Astrocyte of the spinal cord (primary cell): ENCODE measurements at regions not wholly inside any gene's neighbourhood (a gene's known extent, or its start where the extent isn't known, plus 50 kb on each side); places are given as distances from the start of the nearest gene placed in this dataset.
"Not testable (repeated sequence)": the region's sequence is repeated elsewhere in the genome, so short reads cannot be mapped to it uniquely, and the experiment has no call there.

Experiments used
- DNase-seq: peaks from one replicate; pipeline ENCODE4 v3.0.0; 2011; ENCODE audit warnings: low read depth, low spot score
- H3K4me3 ChIP-seq: 2 replicates; pipeline ENCODE4 v1.5.1; 2011; ENCODE audit warnings: low read depth, mild to moderate bottlenecking, low read length, moderate library complexity
- in situ Hi-C: cut with HindIII; loops from 2 replicates; pipeline ENCODE4 v1.10.0; 2017; ENCODE audit warnings: low sequenced_read_pairs

DNA sequence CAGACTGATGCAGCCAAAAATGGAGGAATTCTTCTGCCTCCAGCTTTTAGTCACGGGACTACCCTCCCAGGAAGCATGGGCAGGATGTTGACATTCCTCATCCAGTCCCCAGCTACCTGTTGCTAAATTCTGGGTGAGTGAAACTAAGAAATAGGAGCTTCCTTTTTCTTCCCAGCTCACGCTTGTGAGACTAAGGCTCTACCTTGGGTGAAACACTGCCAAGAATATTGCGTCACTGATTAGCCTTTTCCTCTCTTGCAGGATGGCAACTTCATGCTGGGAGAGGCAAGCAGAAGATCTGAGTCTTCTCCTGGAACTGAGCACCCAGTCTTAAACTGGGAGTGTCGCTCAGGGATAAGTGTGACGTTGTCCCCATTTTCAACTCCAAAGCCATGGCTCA lies 59.7 kb downstream of the RNU2-63P start:
- H3K4me3 ChIP-seq, DNase-seq, in situ Hi-C loops: not testable (repeated sequence)

DNA sequence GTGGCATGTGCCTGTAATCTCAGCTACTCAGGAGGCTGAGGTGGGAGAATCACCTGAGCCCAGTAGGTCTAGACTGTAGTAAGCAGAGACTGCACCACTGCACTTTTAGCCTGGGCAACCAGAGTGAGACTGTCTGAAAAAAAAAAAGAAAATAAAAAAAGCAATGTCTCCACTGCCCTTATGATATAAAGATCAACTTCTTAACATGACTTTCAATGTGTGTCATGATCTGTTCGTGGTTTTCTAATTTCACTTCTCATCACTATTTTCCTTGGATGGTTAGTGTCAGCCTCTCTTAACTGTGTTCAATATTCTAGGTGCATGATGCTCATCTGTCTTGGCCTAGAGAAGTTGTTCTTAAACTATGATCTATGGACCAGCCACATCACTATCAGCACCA lies 67.3 kb downstream of the RNU2-63P start:
- in situ Hi-C loops, H3K4me3 ChIP-seq, DNase-seq: not testable (repeated sequence)

DNA sequence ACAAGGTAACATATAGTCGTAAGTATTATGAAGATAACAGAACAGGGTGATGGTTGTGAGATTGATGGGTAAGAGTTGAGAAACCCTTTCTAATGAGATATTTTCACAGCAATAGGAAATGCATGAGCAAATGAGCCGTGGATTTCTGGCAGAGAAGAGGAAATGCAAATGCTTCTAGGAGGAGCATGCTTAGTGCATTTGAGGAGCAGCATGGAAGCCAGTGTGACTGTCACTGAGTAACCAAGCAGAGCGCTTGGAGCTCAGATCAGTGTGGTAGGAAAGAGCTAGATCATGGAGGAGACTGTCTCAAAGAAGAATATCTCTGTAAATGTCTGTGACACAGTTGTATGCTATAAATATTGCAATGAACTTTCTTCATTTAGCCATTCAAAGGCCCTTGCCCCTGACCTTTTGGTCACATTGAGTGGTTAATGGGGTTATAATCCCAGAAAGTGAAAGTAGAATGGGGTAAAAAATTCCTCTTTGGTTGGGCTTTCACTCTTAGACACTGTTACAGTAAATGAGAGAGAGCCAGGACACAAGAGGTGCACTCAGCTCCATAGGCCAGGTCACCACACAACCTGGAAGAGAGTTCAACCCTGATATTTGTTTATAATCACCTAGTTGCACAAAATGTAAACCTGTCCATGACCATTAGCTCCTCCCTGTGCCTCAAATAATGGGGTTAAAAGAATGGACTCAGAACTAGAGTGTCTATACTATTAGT lies 69.5 kb downstream of the RNU2-63P start:
- in situ Hi-C loops, DNase-seq, H3K4me3 ChIP-seq: not testable (repeated sequence)

DNA sequence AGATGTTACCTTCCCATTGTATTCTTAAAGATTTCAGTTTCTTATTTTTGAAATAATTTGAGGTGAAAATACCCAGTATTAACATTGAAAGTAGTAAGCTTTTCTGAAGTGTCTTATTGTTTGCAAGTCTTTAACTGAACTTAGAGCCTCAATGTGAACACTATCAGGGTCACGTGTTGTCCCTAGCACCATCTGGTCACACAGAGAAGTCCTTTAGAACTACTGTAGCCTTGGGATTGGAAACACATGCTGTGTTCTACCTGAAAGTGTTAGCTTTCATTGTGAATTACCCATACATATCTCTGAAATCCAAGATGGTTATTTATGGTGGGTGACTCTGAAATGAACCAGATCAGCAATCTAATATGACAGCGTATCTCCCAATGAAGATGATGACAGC lies 77.0 kb downstream of the RNU2-63P start:
- in situ Hi-C loops, DNase-seq: not testable (repeated sequence)

DNA sequence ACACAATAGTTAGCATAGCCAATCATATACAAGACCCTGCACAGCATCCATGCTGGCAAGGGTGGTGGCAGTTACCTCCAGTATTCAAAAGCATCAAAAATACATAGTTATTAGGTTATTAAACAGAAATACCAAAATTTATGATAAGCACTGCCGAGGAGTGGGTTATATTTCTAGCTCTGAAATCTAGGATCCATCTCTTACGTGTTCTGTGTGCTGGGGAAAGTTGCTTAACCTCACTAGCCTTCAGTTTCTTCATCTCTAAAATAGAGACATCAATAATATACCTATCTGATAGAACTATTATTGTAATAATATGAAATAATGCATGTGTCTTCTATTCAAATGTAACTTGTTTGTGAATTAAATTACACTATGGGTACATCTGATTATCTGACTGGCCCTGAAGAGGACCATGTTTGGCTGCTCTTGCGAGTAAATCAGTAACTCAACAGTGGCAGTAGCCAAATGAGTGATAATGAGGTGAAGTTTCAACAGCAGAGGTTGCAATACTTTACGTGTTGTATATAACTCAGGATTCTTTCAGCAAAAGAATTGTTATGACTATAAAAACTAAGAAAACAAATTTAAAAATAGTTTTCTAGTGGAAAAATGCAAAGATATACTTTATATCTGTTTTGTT lies 93.5 kb upstream of the RGPD2 start:
- in situ Hi-C loops, DNase-seq, H3K4me3 ChIP-seq: not testable (repeated sequence)

More for the DNA sequence above, 77.0 kb downstream of the RNU2-63P start:
- not testable (repeated sequence) for H3K4me3 ChIP-seq

DNA sequence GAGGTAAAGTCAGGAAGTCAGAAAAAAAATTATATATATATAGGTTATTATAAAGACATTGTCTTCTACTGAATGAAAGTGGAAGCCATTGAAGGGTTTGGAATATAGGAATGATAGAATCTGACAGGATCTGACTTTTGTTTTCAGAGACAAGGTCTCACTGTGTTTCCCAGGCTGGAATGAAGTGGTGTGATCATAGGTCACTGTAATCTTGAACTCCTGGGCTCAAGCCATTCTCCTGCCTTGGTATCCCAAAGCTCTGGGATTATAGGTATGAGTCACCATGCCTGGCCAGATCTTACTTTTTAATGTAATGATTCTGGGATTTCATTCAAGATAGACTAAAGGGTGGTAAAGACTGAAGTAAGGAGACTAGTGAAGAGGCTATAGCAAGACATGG lies 91.6 kb upstream of the RGPD2 start:
- in situ Hi-C loops, DNase-seq, H3K4me3 ChIP-seq: not testable (repeated sequence)

DNA sequence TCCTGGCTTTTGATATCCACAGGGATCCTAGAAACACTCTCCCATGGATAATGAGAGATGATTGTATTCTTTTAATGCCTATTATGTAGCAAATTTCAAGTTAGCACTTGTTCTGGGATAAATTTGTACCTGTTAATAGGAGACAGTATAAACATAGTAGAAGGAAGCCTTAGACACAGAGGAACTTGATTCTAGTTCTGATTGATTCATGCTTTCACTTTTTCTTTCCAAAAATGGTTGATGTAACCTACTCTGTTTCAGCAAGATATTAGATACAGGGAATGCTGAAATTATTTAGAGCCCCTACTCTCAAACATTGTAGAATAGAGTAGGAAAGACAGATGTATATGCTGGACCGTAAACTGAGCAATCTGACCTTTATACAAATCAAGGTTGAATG lies 85.3 kb upstream of the RGPD2 start:
- H3K4me3 ChIP-seq, in situ Hi-C loops, DNase-seq: not testable (repeated sequence)

DNA sequence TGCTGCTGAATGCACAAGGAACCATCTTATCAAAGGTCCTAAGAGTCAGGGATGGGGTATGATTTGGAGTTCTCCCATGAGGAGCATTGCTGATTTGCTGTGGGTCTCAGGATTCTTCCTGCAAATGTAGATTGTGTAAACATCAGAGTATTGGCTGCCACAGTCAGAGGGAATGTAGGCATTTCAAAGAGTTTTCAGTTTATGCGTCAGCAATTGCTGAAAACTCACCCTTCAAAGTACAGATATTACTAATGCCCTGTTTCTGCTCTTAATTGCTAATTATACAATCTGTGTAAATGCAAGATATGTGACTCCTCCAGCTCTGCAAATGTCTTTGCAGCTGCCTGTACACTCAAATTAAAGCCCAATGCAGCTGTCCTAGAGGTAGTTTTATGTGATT lies 83.4 kb upstream of the RGPD2 start:
- DNase-seq, in situ Hi-C loops, H3K4me3 ChIP-seq: not testable (repeated sequence)

DNA sequence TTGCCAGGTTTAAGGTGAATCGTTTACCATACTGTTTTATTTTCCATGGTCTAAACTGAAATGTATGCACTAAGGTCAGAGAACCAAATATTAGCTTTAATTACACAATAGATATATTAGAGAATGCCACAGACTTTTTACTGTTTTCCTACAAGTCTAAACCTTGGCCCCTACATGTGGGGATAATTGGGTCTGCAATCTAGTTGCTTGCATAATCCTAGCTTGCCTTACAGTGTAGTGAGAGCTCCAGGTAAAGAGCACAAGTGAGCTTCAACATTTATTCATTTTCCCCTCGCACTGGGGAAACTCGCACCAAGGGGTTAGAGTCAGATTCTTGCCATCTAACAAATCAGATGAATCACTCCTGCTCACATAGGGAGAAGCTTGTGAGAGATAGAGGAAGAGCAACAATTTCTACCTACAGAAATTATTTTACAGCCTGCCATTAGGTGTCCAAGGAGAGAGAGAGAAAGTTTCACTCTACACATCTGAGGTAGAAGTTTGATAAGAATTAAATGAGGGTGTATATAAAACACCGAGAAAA lies 82.0 kb upstream of the RGPD2 start:
- H3K4me3 ChIP-seq, in situ Hi-C loops, DNase-seq: not testable (repeated sequence)

DNA sequence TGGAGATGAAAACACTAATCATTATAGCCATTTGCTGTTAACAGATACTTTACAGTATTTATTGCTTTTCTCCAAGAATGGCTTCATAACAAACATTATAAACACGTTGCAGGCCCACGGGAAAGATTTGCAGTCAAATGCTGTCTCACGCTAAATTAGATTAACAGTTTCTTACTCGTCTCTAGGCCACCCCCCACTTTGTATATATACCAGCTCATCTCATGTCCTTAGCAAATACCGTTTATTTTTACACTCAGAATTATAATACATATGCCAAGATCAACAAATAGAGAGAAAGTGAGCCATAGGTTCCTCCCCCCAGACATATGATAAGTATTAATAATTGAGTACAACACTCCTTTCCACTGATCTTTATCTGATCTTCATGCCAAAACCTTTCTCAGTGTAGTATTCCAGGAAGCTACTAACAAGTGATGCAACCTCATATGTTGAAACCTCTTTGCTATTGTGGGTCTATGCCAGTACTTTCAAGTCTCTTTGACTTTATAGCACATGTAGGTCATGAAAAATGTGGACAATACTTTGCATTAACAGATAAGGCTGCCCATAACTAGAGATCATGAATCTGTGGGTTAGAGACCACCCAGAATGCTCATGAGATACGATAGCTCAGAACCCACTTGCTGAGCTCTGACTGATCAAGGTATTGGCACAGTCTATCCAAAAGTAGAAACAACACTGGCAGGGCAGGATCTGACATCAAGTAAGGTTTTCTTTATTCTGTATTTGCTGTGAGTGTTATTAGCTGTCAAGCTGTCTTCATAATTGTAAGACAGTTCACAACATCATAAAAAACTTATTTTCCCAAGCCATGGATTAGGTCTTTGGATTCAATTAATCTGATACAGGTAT lies 77.9 kb upstream of the RGPD2 start:
- in situ Hi-C loops, H3K4me3 ChIP-seq: not testable (repeated sequence)
- DNase-seq: peak; percentile 17

DNA sequence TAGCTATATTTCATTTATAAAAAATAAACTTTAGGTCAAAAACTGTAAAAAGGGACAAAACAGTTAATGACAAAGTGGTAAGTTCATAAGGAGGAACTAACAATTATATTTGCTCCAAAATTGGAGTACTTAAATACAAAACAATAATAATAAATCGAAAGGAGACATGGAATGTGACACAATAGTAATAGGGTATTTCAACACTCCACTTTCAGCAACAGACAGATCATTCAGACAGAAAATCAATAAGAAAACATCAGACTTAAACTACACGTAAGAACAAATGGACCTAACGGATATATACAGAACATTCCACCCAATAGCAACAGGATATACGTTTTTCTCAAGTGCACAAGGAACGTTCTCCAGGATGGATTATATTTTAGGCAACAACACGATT lies 58.1 kb upstream of the RGPD2 start:
- H3K4me3 ChIP-seq, in situ Hi-C loops, DNase-seq: not testable (repeated sequence)
